NCI-H187 treated with DMSO at 0.1 percent for 48 hours (cell line): ENCODE measurements at regions not wholly inside any gene's neighbourhood (a gene's known extent, or its start where the extent isn't known, plus 50 kb on each side); places are given as distances from the start of the nearest gene placed in this dataset.

Experiments used
- DNase-seq: peaks from one replicate; lab custom pipeline; 2025; lab: John Stamatoyannopoulos, UW

DNA sequence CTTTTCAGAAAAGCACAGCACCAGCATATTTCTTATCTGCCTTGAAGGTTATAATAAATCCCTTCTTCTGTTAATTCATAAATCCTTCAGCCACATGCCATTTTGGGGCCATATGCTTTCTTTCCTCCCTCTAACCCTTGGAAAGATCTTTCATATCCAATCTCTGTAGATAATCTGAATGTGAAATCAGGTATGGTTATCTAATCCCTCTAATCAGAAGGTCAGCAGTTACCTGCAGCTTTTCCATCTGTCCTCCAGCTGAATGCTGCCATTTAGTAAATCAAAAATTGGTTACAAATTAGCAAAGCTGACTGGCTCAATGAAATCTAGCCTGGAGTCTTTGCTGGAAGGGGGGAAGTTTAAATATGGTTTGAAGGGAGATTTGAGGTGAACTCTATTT, 230.5 kb downstream of the PIK3C3 start:
- DNase-seq, result no peak

DNA sequence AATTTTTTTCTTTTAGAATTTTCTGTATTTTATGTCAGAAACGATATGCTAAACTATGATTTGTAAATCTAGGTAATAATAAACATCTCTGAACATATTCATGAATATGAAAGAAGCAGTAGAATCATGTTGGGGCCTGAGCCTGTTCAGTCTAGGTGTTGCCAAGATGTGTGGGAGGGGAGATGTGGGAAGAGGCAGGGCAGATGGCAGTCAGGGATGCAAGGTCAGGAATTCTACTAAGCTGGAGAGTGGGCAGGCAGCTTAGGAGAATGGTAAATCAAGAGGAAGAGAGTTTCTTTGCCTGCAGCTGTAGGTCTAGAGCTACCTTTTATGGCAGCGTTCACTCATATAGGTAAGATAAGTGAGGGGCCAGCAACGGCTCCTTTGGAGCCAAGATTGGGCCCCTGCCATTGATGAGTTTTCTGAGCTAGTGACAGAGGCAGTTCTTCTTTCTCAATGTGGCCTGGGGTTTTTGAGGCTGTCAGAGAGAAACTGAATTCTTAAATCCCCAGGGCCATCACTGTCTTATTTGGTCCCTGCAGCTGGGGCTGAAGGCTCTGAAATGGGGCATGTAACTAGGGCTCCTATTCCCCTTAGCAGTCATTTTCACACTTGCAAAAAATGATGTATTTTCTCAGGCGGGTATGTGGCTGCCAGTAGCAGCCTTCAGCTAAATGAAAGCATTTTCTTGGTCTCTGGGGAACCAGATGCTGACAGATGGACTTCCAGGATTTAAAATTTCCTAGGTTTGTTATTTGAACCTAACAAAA, 232.8 kb downstream of the PIK3C3 start:
- no peak for DNase-seq

DNA sequence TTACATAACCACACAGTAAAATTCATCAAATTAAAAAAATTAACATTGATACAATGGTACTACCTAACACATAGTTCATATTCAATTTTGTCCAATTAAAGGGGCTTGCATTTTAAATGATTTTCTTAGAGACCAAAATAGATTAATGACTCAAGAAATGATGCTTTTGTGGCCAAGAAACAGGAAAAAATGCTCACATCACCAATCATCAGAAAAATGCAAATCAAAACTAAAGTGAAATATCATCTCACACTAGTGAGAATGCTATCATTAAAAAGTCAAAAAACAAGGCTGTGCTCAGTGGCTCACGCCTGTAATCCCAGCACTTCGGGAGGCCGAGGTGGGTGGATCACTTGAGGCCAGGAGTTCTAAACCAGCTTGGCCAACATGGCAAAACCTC, 235.6 kb downstream of the PIK3C3 start:
- DNase-seq, result no peak

DNA sequence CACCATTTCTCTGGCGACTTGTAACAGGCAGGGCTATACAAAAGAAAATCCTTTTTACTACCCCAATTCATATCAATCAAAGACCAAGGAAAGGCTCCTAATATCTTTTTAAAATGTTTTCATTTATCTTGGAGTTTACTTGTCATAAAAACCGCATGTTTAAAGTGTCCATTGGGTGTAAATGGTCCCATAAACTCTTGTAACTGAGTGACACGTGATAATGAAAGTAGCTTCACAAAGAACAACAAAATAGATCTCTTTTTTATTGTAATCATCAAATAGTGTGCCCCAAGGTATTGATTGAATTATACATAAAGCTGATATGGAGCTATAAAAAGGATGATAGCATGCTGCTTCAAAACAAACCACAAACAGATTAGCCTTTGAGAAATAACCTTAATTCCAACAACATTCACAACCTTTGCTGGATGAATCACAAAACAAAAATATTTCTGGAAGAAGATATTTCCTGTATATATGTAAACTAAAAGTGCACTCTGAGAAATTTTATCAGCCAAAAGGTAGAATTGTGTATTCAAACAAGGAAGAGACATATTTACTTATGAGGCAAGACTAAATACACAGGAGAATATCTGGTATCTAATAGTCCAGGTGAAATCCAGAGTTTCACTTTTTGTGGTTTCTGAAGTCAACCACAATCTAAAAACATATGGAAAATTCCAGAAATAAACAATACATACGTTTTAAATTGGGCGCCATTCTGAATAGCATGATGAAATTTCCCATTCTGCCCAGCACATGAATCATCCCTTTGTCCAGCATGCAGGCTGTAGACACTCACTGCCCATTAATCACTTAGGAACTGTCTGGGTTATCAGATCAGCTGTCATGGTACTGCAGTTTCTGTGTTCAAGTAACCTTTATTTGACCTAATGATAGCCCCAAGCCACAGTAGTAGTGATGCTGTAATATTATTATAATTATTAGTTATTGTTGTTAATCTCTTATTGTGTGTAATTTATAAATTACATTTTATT, 237.5 kb downstream of the PIK3C3 start:
- no peak for DNase-seq

DNA sequence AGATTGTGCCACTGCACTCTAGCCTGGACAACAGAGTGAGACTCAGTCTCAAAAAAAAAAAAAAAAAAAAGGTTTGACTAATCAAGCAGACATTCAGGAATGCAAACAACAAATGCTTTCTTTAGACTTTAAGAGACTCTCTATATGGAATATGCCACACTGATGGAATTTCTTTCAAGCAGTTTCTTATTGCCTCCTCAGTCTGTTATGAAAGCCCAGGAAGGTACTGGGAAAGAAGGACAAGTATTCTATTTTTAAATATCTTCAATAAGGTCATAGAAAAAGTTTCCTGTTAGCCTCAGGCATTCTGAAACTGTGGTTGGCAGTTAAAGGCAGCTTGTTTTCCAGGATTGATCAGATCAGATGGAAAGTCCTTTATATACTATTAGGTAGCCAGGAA, 241.6 kb downstream of the PIK3C3 start:
- DNase-seq, result no peak

DNA sequence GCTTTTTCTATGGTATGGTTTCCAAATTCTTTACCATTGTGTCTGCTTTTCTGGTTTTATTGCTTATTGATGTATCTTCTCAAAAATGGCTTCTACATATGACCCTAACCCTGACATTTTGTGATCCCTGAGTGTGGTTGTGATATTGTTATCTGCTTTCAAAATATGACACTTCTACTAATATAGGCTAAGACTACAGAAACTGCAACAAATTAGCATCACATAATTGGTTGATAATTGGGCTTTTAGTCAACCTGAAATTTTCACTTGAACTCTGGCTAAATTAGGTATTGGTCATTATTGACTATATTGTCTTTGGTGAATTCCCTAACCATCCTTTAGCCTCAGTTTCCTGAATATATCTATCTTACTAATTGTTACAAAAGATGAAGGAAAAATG, 246.1 kb downstream of the PIK3C3 start:
- DNase-seq, result no peak

DNA sequence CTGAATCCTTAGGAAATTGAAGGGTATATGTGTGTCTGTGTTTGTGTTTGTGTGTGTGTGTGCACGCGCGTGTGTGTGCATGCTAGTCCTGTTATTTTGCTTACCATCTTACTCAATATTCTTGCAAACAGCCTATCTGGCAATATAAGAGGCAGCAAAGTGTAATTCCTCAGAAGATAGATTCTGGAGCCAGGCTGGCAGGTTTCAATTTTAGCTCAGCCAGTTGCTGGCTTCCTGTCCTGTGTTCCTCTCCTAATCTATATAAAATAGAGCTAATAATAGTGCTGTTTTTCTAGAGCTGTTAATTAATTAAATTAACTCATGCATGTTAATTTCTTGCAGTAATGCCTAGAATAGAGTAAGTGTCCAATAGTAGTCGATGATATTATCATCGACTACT, 256.2 kb downstream of the PIK3C3 start:
- no peak for DNase-seq

DNA sequence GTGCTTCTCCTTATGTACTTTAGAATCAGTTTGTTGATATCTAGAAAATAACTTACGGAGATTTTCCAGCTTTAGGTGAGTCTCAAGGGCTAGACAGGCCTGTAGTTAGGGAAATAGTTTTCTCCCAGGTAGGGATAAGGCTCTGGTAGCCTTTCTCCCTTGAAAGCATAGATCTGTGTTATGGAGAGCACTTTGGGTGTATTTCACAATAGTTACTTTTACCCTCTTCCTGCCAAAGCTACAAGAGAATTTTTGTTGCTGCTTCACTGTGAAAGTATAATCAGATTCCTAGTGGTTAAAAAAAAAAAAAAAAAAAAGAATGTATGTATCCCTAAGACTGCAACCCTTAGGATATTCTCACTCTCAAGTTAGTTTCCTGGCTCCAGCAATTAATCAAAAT, 267.5 kb downstream of the PIK3C3 start:
- no peak for DNase-seq

DNA sequence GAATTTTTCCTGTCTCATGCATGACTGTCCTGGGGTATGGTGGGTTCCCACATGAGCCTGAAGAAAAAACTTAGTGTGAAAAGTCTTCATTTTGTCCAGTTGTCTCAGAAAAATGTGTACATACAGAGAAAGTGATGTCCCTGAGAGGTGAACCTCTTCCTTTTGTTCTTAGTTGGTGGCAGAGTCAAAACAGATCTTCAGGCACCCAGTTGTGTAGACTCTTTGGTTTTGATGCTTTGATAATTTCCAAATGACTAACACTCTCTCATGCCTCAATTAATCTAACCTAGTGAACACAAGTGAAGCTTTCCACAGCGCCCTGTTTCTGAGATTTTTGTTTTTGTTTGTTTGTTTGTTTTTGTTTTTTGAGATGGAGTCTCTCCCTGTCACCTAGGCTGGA, 273.5 kb downstream of the PIK3C3 start:
- DNase-seq, result no peak

DNA sequence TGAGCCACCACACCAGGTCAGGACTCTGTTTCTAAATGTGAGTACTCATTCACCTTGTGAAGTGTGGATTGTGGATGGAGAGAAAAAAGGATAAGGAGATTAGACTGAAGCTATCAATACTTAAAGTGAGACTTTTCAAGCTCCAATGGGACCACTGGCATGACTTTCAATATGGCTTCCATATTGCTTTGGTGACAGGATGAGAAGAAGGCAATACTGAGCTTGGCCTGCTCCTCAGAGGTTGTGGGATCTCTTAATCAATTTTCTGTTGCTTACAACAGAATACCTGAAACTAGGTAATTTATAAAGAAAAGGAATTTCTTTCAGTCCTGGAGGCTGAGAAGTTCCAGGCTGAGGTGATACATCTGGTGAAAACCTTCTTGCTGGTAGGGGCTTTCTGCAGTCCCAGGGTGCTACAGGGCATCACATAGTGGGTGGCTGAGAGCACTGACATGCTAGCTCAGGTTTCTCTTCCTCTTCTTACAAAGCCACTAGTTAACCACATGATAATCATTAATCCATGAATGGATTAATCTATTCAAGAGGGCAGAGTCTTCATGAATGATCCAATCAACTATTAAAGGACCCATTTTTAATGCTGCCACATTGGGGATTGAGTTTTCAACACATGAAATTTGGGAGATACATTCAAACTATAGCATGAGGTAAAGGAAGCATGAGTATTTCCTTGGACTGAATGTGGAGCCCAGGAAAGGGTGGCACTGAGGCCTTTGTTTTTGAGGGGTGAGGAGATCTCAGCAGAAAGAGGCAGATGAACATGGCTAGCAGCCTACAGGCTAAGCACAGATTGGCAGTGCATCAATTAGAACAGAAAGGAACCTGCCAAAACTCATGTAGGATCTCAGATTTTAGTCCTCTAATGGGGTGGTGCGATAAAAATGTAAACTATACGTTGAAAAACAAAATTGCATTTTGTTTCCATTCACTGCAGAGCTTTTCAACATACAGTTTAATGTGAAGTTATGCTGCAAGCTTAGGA, 274.5 kb downstream of the PIK3C3 start:
- no peak for DNase-seq

DNA sequence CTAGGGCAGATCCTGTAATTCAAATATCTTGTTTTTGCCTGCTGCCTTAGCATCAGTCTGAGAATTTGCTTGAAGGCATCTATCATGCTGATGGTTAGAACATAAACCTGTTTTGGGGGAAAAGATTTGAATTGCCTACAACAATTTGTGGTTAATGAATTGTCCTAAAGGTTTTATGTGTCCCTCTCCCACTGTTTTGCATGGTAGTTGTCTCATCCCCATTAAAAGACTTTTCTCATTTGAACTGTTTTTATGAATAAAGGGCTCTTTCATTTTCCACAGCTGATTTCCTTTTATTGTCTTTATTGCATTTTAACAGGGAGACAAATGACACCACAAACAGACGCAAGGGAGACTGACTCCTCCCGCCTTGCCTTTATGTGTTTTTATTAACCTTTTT, 275.6 kb downstream of the PIK3C3 start:
- no peak for DNase-seq

DNA sequence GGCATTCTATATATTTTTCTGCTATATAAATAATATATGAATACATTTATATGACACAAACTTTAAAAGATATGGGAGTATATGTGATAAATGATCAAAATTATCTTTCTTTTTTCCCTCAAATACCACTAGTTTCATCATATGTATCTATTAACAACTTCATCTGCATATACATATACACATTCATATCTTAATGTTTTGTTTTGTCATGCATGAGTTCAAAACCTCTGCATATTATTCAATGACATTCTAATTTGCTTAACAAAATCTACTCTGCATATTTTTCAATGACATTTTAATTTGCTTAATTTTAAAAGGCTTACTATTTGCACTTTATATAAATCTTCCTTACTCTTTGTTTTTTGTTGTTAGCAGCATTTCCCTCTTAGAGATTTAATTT, 276.2 kb downstream of the PIK3C3 start:
- DNase-seq, result no peak

DNA sequence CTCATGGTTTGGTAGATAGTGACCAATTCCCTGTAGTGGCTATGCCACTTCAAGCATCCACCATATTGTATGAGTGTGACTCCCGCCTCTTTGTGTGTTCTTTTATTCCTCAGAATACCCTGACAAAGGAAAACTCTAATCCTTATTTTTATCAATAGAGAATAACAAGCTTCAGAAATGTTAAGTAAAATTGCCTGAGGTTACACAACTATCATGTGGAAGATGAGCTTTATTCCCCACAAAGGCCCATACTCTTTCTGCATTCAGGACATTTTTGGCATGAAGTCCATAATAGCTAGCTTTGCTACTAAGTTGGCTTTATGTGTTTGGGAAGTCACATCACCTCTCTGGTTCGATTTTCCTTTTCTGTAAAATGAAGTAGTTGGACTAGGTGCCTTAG, 276.8 kb downstream of the PIK3C3 start:
- DNase-seq, result no peak

DNA sequence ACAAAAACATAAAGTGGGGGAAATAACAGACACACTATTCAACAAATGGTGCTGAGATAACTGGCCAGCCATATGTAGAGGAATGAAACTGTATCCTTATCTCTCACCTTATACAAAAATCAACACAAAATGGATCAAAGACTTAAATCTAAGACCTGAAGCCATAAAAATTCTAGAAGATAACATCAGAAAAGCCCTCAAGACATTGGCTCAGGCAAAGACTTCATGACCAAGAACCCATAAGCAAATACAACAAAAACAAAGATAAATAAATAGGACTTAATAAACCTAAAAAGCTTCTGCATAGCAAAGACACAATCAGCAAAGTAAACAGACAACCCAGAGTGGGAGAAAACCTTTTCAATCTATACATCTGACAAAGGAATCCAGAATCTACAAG, 278.9 kb downstream of the PIK3C3 start:
- DNase-seq, result no peak

DNA sequence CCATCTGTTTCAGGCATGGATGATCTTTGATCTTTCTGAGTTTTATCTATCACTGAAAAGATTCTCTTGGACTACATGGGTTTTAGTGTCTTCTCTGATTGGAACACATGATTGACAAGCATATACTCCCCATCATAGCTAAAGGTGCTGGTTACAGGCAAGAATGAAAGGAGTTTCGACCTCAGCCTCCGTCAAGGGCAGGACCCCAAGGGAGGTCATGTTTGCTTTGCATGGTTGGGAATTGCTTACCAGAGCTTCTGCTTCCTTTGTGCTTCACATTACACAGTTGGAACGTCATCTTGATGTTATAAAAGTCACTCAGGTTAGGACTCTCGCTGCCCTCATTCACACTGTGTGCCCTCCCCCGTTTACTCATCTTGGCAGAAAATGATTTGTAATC, 287.7 kb downstream of the PIK3C3 start:
- no peak for DNase-seq

DNA sequence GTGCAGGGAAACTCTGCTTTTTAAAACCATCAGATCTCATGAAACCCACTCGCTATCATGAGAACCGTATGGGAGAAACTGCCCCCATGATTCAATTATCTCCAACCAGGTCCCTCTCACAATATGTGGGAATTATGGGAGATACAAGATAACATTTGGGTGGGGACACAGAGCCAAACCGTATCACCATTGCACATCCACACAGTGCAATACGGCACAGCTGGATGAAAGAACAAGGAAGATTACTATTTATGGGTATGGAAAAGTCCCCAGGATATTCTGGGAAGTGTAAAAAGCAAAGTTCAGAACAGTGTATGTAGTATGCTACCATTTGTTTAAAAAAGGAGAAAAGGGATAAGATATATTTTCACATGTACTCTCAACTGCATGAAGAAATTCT, 290.1 kb downstream of the PIK3C3 start:
- no peak for DNase-seq

DNA sequence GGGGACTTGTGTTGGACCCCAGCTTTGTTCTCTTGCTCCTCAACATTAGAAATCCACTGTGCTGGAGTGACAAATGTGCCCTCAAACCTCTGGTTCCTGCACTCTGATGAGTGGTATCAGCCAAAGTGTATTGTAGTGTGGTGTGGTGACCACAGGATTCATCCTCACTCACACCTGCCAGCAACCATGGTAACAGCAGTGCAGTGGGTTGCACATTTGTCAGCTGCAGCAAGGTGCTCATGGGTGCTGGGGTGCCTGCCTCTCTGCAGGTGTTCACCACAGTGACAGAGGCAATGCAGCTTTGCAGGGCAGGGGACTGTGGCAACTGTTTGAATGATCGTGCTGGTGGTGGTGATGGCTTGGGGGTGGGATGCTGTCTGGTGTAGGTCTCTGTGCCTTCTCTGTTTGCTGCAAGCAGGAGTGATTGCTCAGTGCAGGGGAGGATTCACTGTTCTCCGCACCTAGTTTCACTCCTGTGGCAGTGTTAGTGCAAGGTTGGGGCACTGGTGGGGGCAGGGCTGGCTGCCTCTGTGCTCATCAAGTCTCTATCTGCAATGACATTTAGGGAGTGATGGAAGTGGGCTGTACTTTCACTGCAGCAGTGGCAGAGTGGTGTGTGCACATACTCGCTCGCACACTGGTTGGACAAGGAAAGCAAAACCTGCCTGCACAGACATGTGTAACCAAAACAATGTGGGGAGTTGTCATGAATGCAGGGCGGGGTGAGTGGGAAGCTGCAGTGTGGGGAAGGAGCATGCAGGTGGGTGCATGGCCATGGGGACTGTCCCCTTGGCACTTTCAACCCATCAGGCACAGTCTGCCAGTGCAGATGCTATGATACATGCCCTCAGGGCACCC, 301.1 kb downstream of the PIK3C3 start:
- no peak for DNase-seq

DNA sequence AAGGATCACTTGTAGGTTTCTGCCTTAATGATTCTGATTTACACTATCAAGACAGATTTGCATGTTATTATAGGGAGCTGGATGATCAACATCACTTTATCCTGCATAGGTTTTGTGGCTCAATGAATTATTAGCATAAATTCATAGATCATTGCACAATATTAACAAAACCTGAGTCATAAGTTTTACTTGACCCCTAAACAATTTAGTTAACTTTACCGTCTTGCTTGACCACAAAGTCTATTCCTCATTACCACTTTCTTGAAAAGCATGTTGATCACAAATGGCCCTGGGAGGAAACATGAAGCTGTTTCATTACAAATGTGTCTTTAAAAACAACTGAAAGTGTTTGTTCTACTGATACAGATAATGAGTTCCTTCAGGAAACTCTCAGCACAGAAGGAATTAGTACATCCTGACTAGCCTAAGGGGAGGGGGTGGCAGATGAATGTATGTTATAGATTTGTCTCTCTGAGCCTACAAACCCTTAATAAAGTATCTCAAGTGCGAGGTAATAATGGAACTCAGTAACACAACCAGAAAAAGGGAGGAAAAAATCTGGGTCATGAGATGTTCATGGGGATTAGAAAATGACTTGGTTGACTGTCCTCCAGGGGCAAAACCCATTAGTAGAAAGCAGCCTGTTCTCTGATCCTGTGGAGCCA, 303.4 kb downstream of the PIK3C3 start:
- DNase-seq, result no peak

DNA sequence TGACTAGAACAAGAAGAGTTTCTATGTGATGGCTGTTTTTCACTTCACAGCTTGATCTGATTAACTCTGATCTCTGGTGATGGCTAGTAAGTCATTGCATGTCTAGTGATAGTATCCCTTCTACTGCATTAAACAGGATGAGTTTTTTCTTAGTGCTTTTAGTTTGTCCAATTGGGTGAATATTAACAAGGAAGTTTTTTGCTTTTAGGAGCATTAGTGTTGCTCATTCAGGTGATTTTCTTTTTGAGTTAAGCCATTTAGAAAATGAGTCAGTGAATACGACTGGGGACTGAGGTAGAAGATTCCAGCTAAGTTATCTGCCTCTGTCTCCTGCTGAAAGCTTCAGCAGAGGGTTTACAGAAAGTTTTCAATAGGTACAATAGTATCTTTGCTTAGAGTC, 306.7 kb downstream of the PIK3C3 start:
- no peak for DNase-seq

DNA sequence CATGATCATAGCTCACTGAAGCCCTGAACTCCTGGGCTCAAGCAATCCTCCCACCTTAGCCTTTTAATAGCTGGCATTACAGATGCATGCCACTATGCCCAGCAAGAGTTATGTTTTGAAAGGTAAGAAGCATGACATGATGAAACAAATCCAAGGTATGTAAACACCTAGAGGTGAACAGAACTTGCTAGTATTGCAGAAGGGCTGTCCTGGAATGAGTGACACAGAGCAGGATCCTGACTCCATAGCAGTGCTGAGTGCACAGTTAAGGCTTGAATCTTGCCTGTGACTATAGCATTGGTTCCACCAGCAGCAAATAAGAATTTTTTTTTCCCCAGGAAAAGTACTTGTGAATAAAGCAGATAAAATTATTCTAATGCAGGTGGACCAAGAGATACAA, 309.5 kb downstream of the PIK3C3 start:
- DNase-seq, result no peak
